Spleen (tissue), 11 donors: ENCODE measurements at regions not wholly inside any gene's neighbourhood (a gene's known extent, or its start where the extent isn't known, plus 50 kb on each side); places are given as distances from the start of the nearest gene placed in this dataset.

ENCODE experiments used
- DNase-seq: peaks from one replicate; pipeline ENCODE4 v3.0.0-alpha.2; 2020
- H3K27ac ChIP-seq, 8 donors: fragments of 200-600 bp; sonication (generic) in 7 of 8; 1 replicate in 4 of 8; 2 replicates in 4 of 8; pipeline versions ENCODE4 v1.5.0 to v1.8.0; 2016 to 2021; ENCODE audit warnings: inconsistent platforms in 4 of 8, mild to moderate bottlenecking in 4 of 8, moderate library complexity in 1 of 8
- H3K27me3 ChIP-seq, 7 donors: fragments of 200-600 bp; sonication (generic) in 6 of 7; replicated peaks in 1 of 7; 1 replicate in 4 of 7; 2 replicates in 3 of 7; pipeline versions ENCODE4 v1.5.0 to v1.8.0; 2016 to 2021; ENCODE audit warnings: inconsistent platforms in 3 of 7, mild to moderate bottlenecking in 1 of 7
- H3K36me3 ChIP-seq, 6 donors: fragments of 200-600 bp; sonication (generic) in 5 of 6; 1 replicate in 4 of 6; 2 replicates in 2 of 6; pipeline versions ENCODE4 v1.5.0 to v1.8.0; 2016 to 2021; ENCODE audit warnings: inconsistent platforms in 2 of 6
- H3K4me1 ChIP-seq, 6 donors: fragments of 200-600 bp; sonication (generic) in 5 of 6; 1 replicate in 3 of 6; 2 replicates in 3 of 6; pipeline versions ENCODE4 v1.5.0 to v1.8.0; 2016 to 2021; ENCODE audit warnings: inconsistent platforms in 3 of 6
- H3K4me3 ChIP-seq, 8 donors: fragments of 200-600 bp; sonication (generic) in 7 of 8; 1 replicate in 4 of 8; 2 replicates in 4 of 8; pipeline versions ENCODE4 v1.5.0 to v1.8.0; 2016 to 2021; ENCODE audit warnings: inconsistent platforms in 4 of 8, mild to moderate bottlenecking in 4 of 8, moderate library complexity in 2 of 8
- H3K9me3 ChIP-seq, 8 donors: fragments of 200-600 bp; sonication (generic) in 7 of 8; 1 replicate in 4 of 8; 2 replicates in 4 of 8; pipeline versions ENCODE4 v1.5.0 to v1.8.0; 2016 to 2021; ENCODE audit warnings: inconsistent platforms in 4 of 8
- CTCF ChIP-seq, 11 experiments: fragments of 200-600 bp in 7 of 11; fragments of 450-650 bp in 4 of 11; sonication (generic) in 4 of 11; IDR thresholded peaks in 8 of 11; conservative IDR thresholded peaks in 3 of 11; 1 replicate in 7 of 11; 2 replicates in 4 of 11; pipeline versions ENCODE4 v1.4.0 to v1.8.0; 2016 to 2021; ENCODE audit warnings: antibody characterized with exemption in 11 of 11, inconsistent platforms in 4 of 11, mild to moderate bottlenecking in 1 of 11
- POLR2A ChIP-seq, 3 donors: fragments of 450-650 bp; IDR thresholded peaks; one replicate each; pipeline ENCODE4 v1.5.1; 2017; ENCODE audit warnings: antibody characterized with exemption in 3 of 3, mild to moderate bottlenecking in 1 of 3
- POLR2AphosphoS5 ChIP-seq, 3 donors: sonication (generic); formaldehyde crosslinking; IDR thresholded peaks; one replicate each; pipeline ENCODE4 v1.5.1; 2017; ENCODE audit warnings: antibody characterized with exemption in 3 of 3
- WGBS, 5 donors: extraction: QIAGEN DNeasy Blood & Tissue Kit in 3 of 5; methylation state at CpG; one replicate each; pipeline versions ENCODE4 v1.1.5 to v1.1.7; 2013 to 2018; 5-methylcytosine and 5-hydroxymethylcytosine counted together
- intact Hi-C: fragments of 100-400 bp; cut with DNase I; formaldehyde crosslinking; loops from one replicate; pipeline ENCODE4 v1.15.0; 2023; ENCODE audit warnings: low total_unique reads
- donor health status: healthy with polysubstance abuse.
- donor health status: DM: no; HTN: no; CAD: no; lungs with moderate emphysema.
- donor health status: DM: no; HTN: no; CAD: no.
- donor health status: Bipolar disorder and iron deficiency.
- donor health status: healthy.
- donor health status: DM: no; HTN: no; CAD: no.
- donor health status: DM: yes; HTN: yes; CAD: no.

- DNase-seq, result no peak
- H3K4me3 ChIP-seq, result no peak overlapping the region
- no peaks in the 10 kb centered on the region for H3K9me3 ChIP-seq
- WGBS, 5 donors, result 65 to 77% (median 71%) methylated on average over 1 of the region's 1 CpG
- TF ChIP-seq POLR2A (IDR thresholded peaks at IDR 0.05) (no peak), CTCF (IDR thresholded peaks at IDR 0.05 in 8 of 11, conservative IDR thresholded peaks at IDR 0.05 in 3 of 11) (no peak), POLR2AphosphoS5 (IDR thresholded peaks at IDR 0.05) (no peak)
- no peak overlapping the region for H3K27ac ChIP-seq
- intact Hi-C loops, result no loop called here
- no peaks in the 10 kb centered on the region for H3K4me1 ChIP-seq
- no peaks in the 10 kb centered on the region for H3K36me3 ChIP-seq
- no peaks in the 10 kb centered on the region for H3K27me3 ChIP-seq
Observed at GRCh38 chr2:129181433-129181832, 798.0 kb upstream of the RAB6C start.

GRCh38 chr2:129181963-129182362 is 797.5 kb upstream of the RAB6C start:
- no peak overlapping the region for H3K27ac ChIP-seq
- peaks cover 0 to 2% (median 0%) of the 10 kb centered on the region in 7 donors for H3K27me3 ChIP-seq
- 68 to 88% (median 79%) methylated on average over 4 of the region's 4 CpGs for WGBS, 5 donors
- no peak overlapping the region for H3K4me3 ChIP-seq
- H3K36me3 ChIP-seq, result no peaks in the 10 kb centered on the region
- TF ChIP-seq POLR2AphosphoS5 (IDR thresholded peaks at IDR 0.05), result no peak
- no peak for TF ChIP-seq CTCF (IDR thresholded peaks at IDR 0.05 in 8 of 11, conservative IDR thresholded peaks at IDR 0.05 in 3 of 11)
- TF ChIP-seq POLR2A (IDR thresholded peaks at IDR 0.05), result no peak
- H3K9me3 ChIP-seq, result no peaks in the 10 kb centered on the region
- intact Hi-C loops, result no loop called here
- DNase-seq, result no peak
- H3K4me1 ChIP-seq, result peaks cover 0 to 1% (median under 1%) of the 10 kb centered on the region in 6 donors

GRCh38 chr2:129187343-129187742 is 792.1 kb upstream of the RAB6C start:
- no peak overlapping the region for H3K4me3 ChIP-seq
- DNase-seq, result no peak
- peaks cover 0 to 8% (median 2%) of the 10 kb centered on the region in 6 donors for H3K4me1 ChIP-seq
- no peaks in the 10 kb centered on the region for H3K36me3 ChIP-seq
- intact Hi-C loops, result no loop called here
- H3K9me3 ChIP-seq, result no peaks in the 10 kb centered on the region
- TF ChIP-seq POLR2A (IDR thresholded peaks at IDR 0.05), result no peak
- no peak for TF ChIP-seq CTCF (IDR thresholded peaks at IDR 0.05 in 8 of 11, conservative IDR thresholded peaks at IDR 0.05 in 3 of 11)
- TF ChIP-seq POLR2AphosphoS5 (IDR thresholded peaks at IDR 0.05), result no peak
- no peak overlapping the region for H3K27ac ChIP-seq
- peaks cover 0 to 44% (median 4%) of the 10 kb centered on the region in 7 donors for H3K27me3 ChIP-seq
- 72 to 85% (median 76%) methylated on average over 3 of the region's 3 CpGs for WGBS, 5 donors

GRCh38 chr2:129188451-129188850 is 791.0 kb upstream of the RAB6C start:
- Histone ChIP-seq H3K9me3 (no peaks in the 10 kb centered on the region), H3K27ac (no peak overlapping the region), H3K27me3 (peaks cover 0 to 44% (median 4%) of the 10 kb centered on the region in 7 donors), H3K36me3 (no peaks in the 10 kb centered on the region), H3K4me3 (no peak overlapping the region), H3K4me1 (peaks cover 0 to 8% (median 2%) of the 10 kb centered on the region in 6 donors)
- intact Hi-C loops, result no loop called here
- WGBS, 5 donors, result 87 to 96% (median 90%) methylated on average over 9 of the region's 9 CpGs
- TF ChIP-seq POLR2A (IDR thresholded peaks at IDR 0.05), result no peak
- no peak for TF ChIP-seq POLR2AphosphoS5 (IDR thresholded peaks at IDR 0.05)
- no peak for TF ChIP-seq CTCF (IDR thresholded peaks at IDR 0.05 in 8 of 11, conservative IDR thresholded peaks at IDR 0.05 in 3 of 11)
- no peak for DNase-seq
